ENCODE measurements at regions not wholly inside any gene's neighbourhood (a gene's known extent, or its start where the extent isn't known, plus 50 kb on each side); places are given as distances from the start of the nearest gene placed in this dataset.

- ATAC-seq (no peak), DNase-seq (no peak)
- Histone ChIP-seq H3K27me3 (no peaks in the 10 kb centered on the region), H3K36me3 (no peaks in the 10 kb centered on the region), H3K4me1 (no peaks in the 10 kb centered on the region), H3K9me3 (no peaks in the 10 kb centered on the region), H3K4me3 (no peak overlapping the region), H3K27ac (no peak overlapping the region)
- TF ChIP-seq CTCF (IDR thresholded peaks at IDR 0.05): no peak
- intact Hi-C loops (cut with DNase I): no loop called here
Measured at GRCh38 chrX:67872958-67873357, 329.1 kb downstream of the AR start.

- TF ChIP-seq CTCF (IDR thresholded peaks at IDR 0.05): no peak
- no peak for ATAC-seq
- Histone ChIP-seq H3K27ac (no peak overlapping the region), H3K4me1 (no peaks in the 10 kb centered on the region), H3K36me3 (no peaks in the 10 kb centered on the region), H3K4me3 (no peak overlapping the region), H3K9me3 (no peaks in the 10 kb centered on the region), H3K27me3 (no peaks in the 10 kb centered on the region)
- intact Hi-C loops (cut with DNase I): no loop called here
- DNase-seq: no peak
Measured at GRCh38 chrX:67892401-67892800, 348.6 kb downstream of the AR start.

- H3K36me3 ChIP-seq: no peaks in the 10 kb centered on the region
- DNase-seq (no peak), ATAC-seq (no peak)
- no peaks in the 10 kb centered on the region for H3K27me3 ChIP-seq
- no peak overlapping the region for H3K27ac ChIP-seq
- H3K4me1 ChIP-seq: no peaks in the 10 kb centered on the region
- TF ChIP-seq CTCF (IDR thresholded peaks at IDR 0.05): no peak
- intact Hi-C loops (cut with DNase I): no loop called here
- no peaks in the 10 kb centered on the region for H3K9me3 ChIP-seq
- H3K4me3 ChIP-seq: no peak overlapping the region
Measured at GRCh38 chrX:67893931-67894330, 350.1 kb downstream of the AR start.

GRCh38 chrX:67917421-67918010 is 373.7 kb downstream of the AR start:
- intact Hi-C loops (cut with DNase I): no loop called here
- no peak overlapping the region for H3K27ac ChIP-seq
- no peaks in the 10 kb centered on the region for H3K4me1 ChIP-seq
- ATAC-seq: no peak
- no peak for DNase-seq
- no peaks in the 10 kb centered on the region for H3K27me3 ChIP-seq
- TF ChIP-seq CTCF (IDR thresholded peaks at IDR 0.05): no peak
- H3K4me3 ChIP-seq: no peak overlapping the region
- H3K9me3 ChIP-seq: no peaks in the 10 kb centered on the region
- no peaks in the 10 kb centered on the region for H3K36me3 ChIP-seq

- Histone ChIP-seq H3K9me3 (no peaks in the 10 kb centered on the region), H3K27ac (no peak overlapping the region), H3K36me3 (no peaks in the 10 kb centered on the region), H3K27me3 (no peaks in the 10 kb centered on the region), H3K4me1 (no peaks in the 10 kb centered on the region), H3K4me3 (no peak overlapping the region)
- DNase-seq (no peak), ATAC-seq (no peak)
- no peak for TF ChIP-seq CTCF (IDR thresholded peaks at IDR 0.05)
- intact Hi-C loops (cut with DNase I): no loop called here
Measured at GRCh38 chrX:67922966-67923365, 379.1 kb downstream of the AR start.

GRCh38 chrX:67939270-67939669 is 395.4 kb downstream of the AR start:
- intact Hi-C loops (cut with DNase I): no loop called here
- no peak for ATAC-seq
- no peak for TF ChIP-seq CTCF (IDR thresholded peaks at IDR 0.05)

More at GRCh38 chrX:67939270-67939669, 395.4 kb downstream of the AR start:
- no peak for DNase-seq
- Histone ChIP-seq H3K27ac (no peak overlapping the region), H3K27me3 (no peaks in the 10 kb centered on the region), H3K4me1 (no peaks in the 10 kb centered on the region), H3K36me3 (no peaks in the 10 kb centered on the region), H3K4me3 (no peak overlapping the region), H3K9me3 (no peaks in the 10 kb centered on the region)
